IMR-90 (cell line): ENCODE measurements at regions not wholly inside any gene's neighbourhood (a gene's known extent, or its start where the extent isn't known, plus 50 kb on each side); places are given as distances from the start of the nearest gene placed in this dataset.

ENCODE experiments used
- ATAC-seq: fragments of 200-7000 bp; cut with Tn5 transposase; 2 replicates; pipeline ENCODE4 v1.9.1; 2020; ENCODE audit warnings: low read depth, mild to moderate bottlenecking, moderate library complexity
- BruUV-seq: library from RNA; stranded (reverse); fragments of 400-500 nt; replicated peaks from 2 replicates; lab custom pipeline; 2021; lab: Mats Ljungman, UMichigan
- CTCF ChIA-PET: fragments of 300-600 bp; formaldehyde crosslinking; extraction: SDS; loops from one replicate; lab custom pipeline; 2021; ENCODE audit warnings: antibody characterized with exemption; lab: Yijun Ruan, JAX
- POLR2A ChIA-PET: fragments of 300-600 bp; sonication (Branson Sonifier 250); formaldehyde crosslinking; loops from one replicate; lab custom pipeline; 2022; ENCODE audit warnings: antibody characterized with exemption; ENCODE audit not compliant: unreplicated experiment; lab: Charles Lee
- DNase-seq: peaks from one replicate; pipeline ENCODE4 v3.0.0; 2013
- H2AFZ ChIP-seq: replicated peaks from 2 replicates; pipeline ENCODE3; 2013; ENCODE audit warnings: low read length, mild to moderate bottlenecking; ENCODE audit not compliant: poor library complexity
- H2AK5ac ChIP-seq: 2 replicates; pipeline ENCODE4 v1.6.1; 2013; ENCODE audit warnings: low read depth, low read length, inconsistent platforms
- H2AK9ac ChIP-seq: replicated peaks from 2 replicates; pipeline ENCODE3; 2013; ENCODE audit warnings: mild to moderate bottlenecking, low read depth, low read length, moderate library complexity; ENCODE audit not compliant: poor library complexity
- H2BK120ac ChIP-seq: 2 replicates; pipeline ENCODE4 v1.6.1; 2013; ENCODE audit warnings: low read depth, low read length, inconsistent platforms
- H2BK15ac ChIP-seq: 3 replicates; pipeline ENCODE4 v1.6.1; 2013; ENCODE audit warnings: low read depth, low read length, inconsistent platforms
- H2BK20ac ChIP-seq: 2 replicates; pipeline ENCODE4 v1.6.1; 2013; ENCODE audit warnings: low read depth, mild to moderate bottlenecking, inconsistent platforms, low read length, moderate library complexity
- H2BK5ac ChIP-seq: 2 replicates; pipeline ENCODE4 v1.6.1; 2013; ENCODE audit warnings: mild to moderate bottlenecking, low read depth, low read length, inconsistent platforms; ENCODE audit not compliant: poor library complexity, severe bottlenecking
- H3K14ac ChIP-seq: replicated peaks from 2 replicates; pipeline ENCODE4 v1.6.1; 2013; ENCODE audit warnings: low read depth, low read length, inconsistent platforms
- H3K18ac ChIP-seq: 2 replicates; pipeline ENCODE4 v1.6.1; 2013; ENCODE audit warnings: low read depth, low read length, control low read depth
- H3K23ac ChIP-seq: 2 replicates; pipeline ENCODE4 v1.6.1; 2013; ENCODE audit warnings: low read depth, low read length, inconsistent platforms
- H3K27ac ChIP-seq: 2 replicates; pipeline ENCODE4 v1.5.1; 2013; ENCODE audit warnings: mild to moderate bottlenecking, control low read depth, low read length; ENCODE audit not compliant: insufficient read depth
- H3K27me3 ChIP-seq: 2 replicates; pipeline ENCODE4 v1.6.1; 2013; ENCODE audit warnings: low read length; ENCODE audit not compliant: control insufficient read depth, insufficient read depth
- H3K36me3 ChIP-seq: 2 replicates; pipeline ENCODE4 v1.6.1; 2013; ENCODE audit warnings: low read length, mixed read lengths; ENCODE audit not compliant: control insufficient read depth, insufficient read depth
- H3K4ac ChIP-seq: 2 replicates; pipeline ENCODE4 v1.6.1; 2013; ENCODE audit warnings: low read depth, low read length, inconsistent platforms
- H3K4me1 ChIP-seq: 2 replicates; pipeline ENCODE4 v1.6.1; 2013; ENCODE audit warnings: low read length, mixed read lengths; ENCODE audit not compliant: control insufficient read depth, insufficient read depth
- H3K4me2 ChIP-seq: 2 replicates; pipeline ENCODE4 v1.6.1; 2013; ENCODE audit warnings: low read depth, mild to moderate bottlenecking, control low read depth, low read length, moderate library complexity
- H3K4me3 ChIP-seq: 2 replicates; pipeline ENCODE4 v1.5.1; 2013; ENCODE audit warnings: low read depth, mild to moderate bottlenecking, control low read depth, low read length, moderate library complexity; ENCODE audit not compliant: insufficient read depth
- H3K56ac ChIP-seq: 2 replicates; pipeline ENCODE4 v1.6.1; 2013; ENCODE audit warnings: low read length, inconsistent platforms; ENCODE audit not compliant: insufficient read depth; ENCODE audit errors: extremely low read depth
- H3K79me1 ChIP-seq, 2 experiments: 2 replicates each; pipeline ENCODE4 v1.6.1; 2013; ENCODE audit warnings: low read length in 2 of 2, inconsistent platforms in 1 of 2, low read depth in 1 of 2
- H3K9ac ChIP-seq: 2 replicates; pipeline ENCODE4 v1.6.1; 2013; ENCODE audit warnings: low read depth, low read length, control low read depth
- H3K9me1 ChIP-seq: 2 replicates; pipeline ENCODE4 v1.6.1; 2013; ENCODE audit warnings: low read length, inconsistent platforms; ENCODE audit not compliant: insufficient read depth
- H3K9me3 ChIP-seq: 2 replicates; pipeline ENCODE4 v1.6.1; 2013; ENCODE audit warnings: low read length; ENCODE audit not compliant: control insufficient read depth, insufficient read depth
- H4K20me1 ChIP-seq: 2 replicates; pipeline ENCODE4 v1.6.1; 2013; ENCODE audit warnings: low read length, inconsistent platforms; ENCODE audit not compliant: insufficient read depth
- H4K5ac ChIP-seq: 2 replicates; pipeline ENCODE4 v1.6.1; 2013; ENCODE audit warnings: mild to moderate bottlenecking, low read depth, low read length, control low read depth
- H4K8ac ChIP-seq, 2 experiments: 2 replicates each; pipeline ENCODE4 v1.6.1; 2013; ENCODE audit warnings: low read depth in 2 of 2, low read length in 2 of 2, control low read depth in 1 of 2, inconsistent platforms in 1 of 2
- H4K91ac ChIP-seq: 2 replicates; pipeline ENCODE4 v1.6.1; 2013; ENCODE audit warnings: low read depth, low read length, inconsistent platforms; ENCODE audit not compliant: insufficient read depth
- CHD1 ChIP-seq: IDR thresholded peaks from 2 replicates; pipeline ENCODE4 v1.6.1; 2012; ENCODE audit warnings: low read depth, low read length, improper control_type of control experiment
- ELK1 ChIP-seq: fragments of 150-350 bp; IDR thresholded peaks from 2 replicates; pipeline ENCODE4 v1.6.1; 2016; ENCODE audit warnings: low read depth, mild to moderate bottlenecking, low read length, moderate library complexity, borderline replicate concordance
- FOS ChIP-seq: fragments of 150-350 bp; IDR thresholded peaks from 2 replicates; pipeline ENCODE4 v1.6.1; 2016; ENCODE audit warnings: low read depth, low read length
- MAZ ChIP-seq: IDR thresholded peaks from 2 replicates; pipeline ENCODE4 v1.6.1; 2012; ENCODE audit warnings: low read depth, mild to moderate bottlenecking, low read length, improper control_type of control experiment, moderate library complexity, borderline replicate concordance
- MXI1 ChIP-seq: IDR thresholded peaks from 2 replicates; pipeline ENCODE4 v1.6.1; 2012; ENCODE audit warnings: low read depth, mild to moderate bottlenecking, low read length, moderate library complexity, borderline replicate concordance
- NFE2L2 ChIP-seq: fragments of 150-350 bp; IDR thresholded peaks from 2 replicates; pipeline ENCODE4 v1.6.1; 2016; ENCODE audit warnings: low read depth, mild to moderate bottlenecking, low read length
- POLR2A ChIP-seq: IDR thresholded peaks from 2 replicates; pipeline ENCODE4 v1.6.1; 2012; ENCODE audit warnings: mild to moderate bottlenecking, low read depth, low read length
- RFX5 ChIP-seq: IDR thresholded peaks from 2 replicates; pipeline ENCODE4 v1.8.0; 2012; ENCODE audit warnings: low read depth, mild to moderate bottlenecking, low read length, moderate library complexity
- SMC3 ChIP-seq: fragments of 150-350 bp; IDR thresholded peaks from 2 replicates; pipeline ENCODE4 v1.6.1; 2016; ENCODE audit warnings: low read depth, mild to moderate bottlenecking, antibody characterized with exemption, low read length, moderate library complexity
- WGBS, 2 experiments: methylation state at CpG; one replicate each; pipeline versions ENCODE4 v1.1.5 to v1.1.7; 2013; ENCODE audit warnings: missing lambda C conversion rate in 2 of 2; ENCODE audit not compliant: insufficient read length in 1 of 2; ENCODE audit errors: extremely low coverage in 2 of 2; 5-methylcytosine and 5-hydroxymethylcytosine counted together
- dilution Hi-C: fragments of 300-500 bp; cut with HindIII; formaldehyde crosslinking; loops from one replicate; pipeline ENCODE4 v1.14.3; 2018; ENCODE audit warnings: low sequenced_read_pairs; ENCODE audit not compliant: unreplicated experiment
- in situ Hi-C: fragments of 300-500 bp; cut with MboI; formaldehyde crosslinking; loops from 3 replicates; pipeline ENCODE4 v1.14.3; 2019; ENCODE audit warnings: low sequenced_read_pairs, inconsistent platforms, mixed read lengths
- intact Hi-C: fragments of 100-400 bp; cut with micrococcal nuclease; formaldehyde crosslinking; loops from 2 replicates; pipeline ENCODE4 v1.10.0; 2022

GRCh38 chr3:157916672-157917071, 189.5 kb downstream of the SHOX2 start:
- H3K14ac ChIP-seq, result no peak overlapping the region
- no peak overlapping the region for H4K5ac ChIP-seq
- no peak overlapping the region for H3K18ac ChIP-seq
- H3K9me1 ChIP-seq, result no peaks in the 10 kb centered on the region
- BruUV-seq, result no TSS peak
- no peak overlapping the region for H3K4ac ChIP-seq
- H4K91ac ChIP-seq, result no peak overlapping the region
- no peaks in the 10 kb centered on the region for H3K36me3 ChIP-seq
- no peaks in the 10 kb centered on the region for H3K27me3 ChIP-seq
- no peak overlapping the region for H3K9ac ChIP-seq
- no peak overlapping the region for H3K4me2 ChIP-seq
- no peak overlapping the region for H2BK5ac ChIP-seq
- H3K4me3 ChIP-seq, result no peak overlapping the region
- intact Hi-C loops, result no loop called here
- no peak overlapping the region for H2BK20ac ChIP-seq
- H2AFZ ChIP-seq, result no peak overlapping the region
- no peaks in the 10 kb centered on the region for H3K9me3 ChIP-seq
- in situ Hi-C loops, result no loop called here
- TF ChIP-seq CHD1 (no peak), POLR2A (no peak), FOS (no peak), RFX5 (no peak), SMC3 (no peak), NFE2L2 (no peak), MAZ (no peak), ELK1 (no peak), MXI1 (no peak)
- WGBS, 2 experiments, result no CpG with 5 or more reads among the region's 3 CpGs
- no peak overlapping the region for H3K23ac ChIP-seq
- DNase-seq, result no peak
- H2BK15ac ChIP-seq, result no peak overlapping the region
- no peak overlapping the region for H3K56ac ChIP-seq
- H3K4me1 ChIP-seq, result peaks cover 7% of the 10 kb centered on the region
- H4K20me1 ChIP-seq, result no peaks in the 10 kb centered on the region
- H2AK9ac ChIP-seq, result no peak overlapping the region
- ATAC-seq, result no peak
- no peaks in the 10 kb centered on the region for H3K79me1 ChIP-seq
- dilution Hi-C loops, result no loop called here
- no peak overlapping the region for H2AK5ac ChIP-seq
- no peak overlapping the region for H2BK120ac ChIP-seq
- no peak overlapping the region for H4K8ac ChIP-seq
- ChIA-PET CTCF (no interaction called here), POLR2A (no interaction called here)
- no peak overlapping the region for H3K27ac ChIP-seq
